IMR-90 (cell line): ENCODE measurements at regions not wholly inside any gene's neighbourhood (a gene's known extent, or its start where the extent isn't known, plus 50 kb on each side); places are given as distances from the start of the nearest gene placed in this dataset.

Experiments
- ATAC-seq: fragments of 200-7000 bp; cut with Tn5 transposase; 2 replicates; pipeline ENCODE4 v1.9.1; 2020; ENCODE audit warnings: low read depth, mild to moderate bottlenecking, moderate library complexity
- BruUV-seq: library from RNA; stranded (reverse); fragments of 400-500 nt; replicated peaks from 2 replicates; lab custom pipeline; 2021; lab: Mats Ljungman, UMichigan
- CTCF ChIA-PET: fragments of 300-600 bp; formaldehyde crosslinking; extraction: SDS; loops from one replicate; lab custom pipeline; 2021; ENCODE audit warnings: antibody characterized with exemption; lab: Yijun Ruan, JAX
- POLR2A ChIA-PET: fragments of 300-600 bp; sonication (Branson Sonifier 250); formaldehyde crosslinking; loops from one replicate; lab custom pipeline; 2022; ENCODE audit warnings: antibody characterized with exemption; ENCODE audit not compliant: unreplicated experiment; lab: Charles Lee
- DNase-seq: peaks from one replicate; pipeline ENCODE4 v3.0.0; 2013
- H2AFZ ChIP-seq: replicated peaks from 2 replicates; pipeline ENCODE3; 2013; ENCODE audit warnings: low read length, mild to moderate bottlenecking; ENCODE audit not compliant: poor library complexity
- H2AK5ac ChIP-seq: 2 replicates; pipeline ENCODE4 v1.6.1; 2013; ENCODE audit warnings: low read depth, low read length, inconsistent platforms
- H2AK9ac ChIP-seq: replicated peaks from 2 replicates; pipeline ENCODE3; 2013; ENCODE audit warnings: mild to moderate bottlenecking, low read depth, low read length, moderate library complexity; ENCODE audit not compliant: poor library complexity
- H2BK120ac ChIP-seq: 2 replicates; pipeline ENCODE4 v1.6.1; 2013; ENCODE audit warnings: low read depth, low read length, inconsistent platforms
- H2BK15ac ChIP-seq: 3 replicates; pipeline ENCODE4 v1.6.1; 2013; ENCODE audit warnings: low read depth, low read length, inconsistent platforms
- H2BK20ac ChIP-seq: 2 replicates; pipeline ENCODE4 v1.6.1; 2013; ENCODE audit warnings: low read depth, mild to moderate bottlenecking, inconsistent platforms, low read length, moderate library complexity
- H2BK5ac ChIP-seq: 2 replicates; pipeline ENCODE4 v1.6.1; 2013; ENCODE audit warnings: mild to moderate bottlenecking, low read depth, low read length, inconsistent platforms; ENCODE audit not compliant: poor library complexity, severe bottlenecking
- H3K14ac ChIP-seq: replicated peaks from 2 replicates; pipeline ENCODE4 v1.6.1; 2013; ENCODE audit warnings: low read depth, low read length, inconsistent platforms
- H3K18ac ChIP-seq: 2 replicates; pipeline ENCODE4 v1.6.1; 2013; ENCODE audit warnings: low read depth, low read length, control low read depth
- H3K23ac ChIP-seq: 2 replicates; pipeline ENCODE4 v1.6.1; 2013; ENCODE audit warnings: low read depth, low read length, inconsistent platforms
- H3K27ac ChIP-seq: 2 replicates; pipeline ENCODE4 v1.5.1; 2013; ENCODE audit warnings: mild to moderate bottlenecking, control low read depth, low read length; ENCODE audit not compliant: insufficient read depth
- H3K27me3 ChIP-seq: 2 replicates; pipeline ENCODE4 v1.6.1; 2013; ENCODE audit warnings: low read length; ENCODE audit not compliant: control insufficient read depth, insufficient read depth
- H3K36me3 ChIP-seq: 2 replicates; pipeline ENCODE4 v1.6.1; 2013; ENCODE audit warnings: low read length, mixed read lengths; ENCODE audit not compliant: control insufficient read depth, insufficient read depth
- H3K4ac ChIP-seq: 2 replicates; pipeline ENCODE4 v1.6.1; 2013; ENCODE audit warnings: low read depth, low read length, inconsistent platforms
- H3K4me1 ChIP-seq: 2 replicates; pipeline ENCODE4 v1.6.1; 2013; ENCODE audit warnings: low read length, mixed read lengths; ENCODE audit not compliant: control insufficient read depth, insufficient read depth
- H3K4me2 ChIP-seq: 2 replicates; pipeline ENCODE4 v1.6.1; 2013; ENCODE audit warnings: low read depth, mild to moderate bottlenecking, control low read depth, low read length, moderate library complexity
- H3K4me3 ChIP-seq: 2 replicates; pipeline ENCODE4 v1.5.1; 2013; ENCODE audit warnings: low read depth, mild to moderate bottlenecking, control low read depth, low read length, moderate library complexity; ENCODE audit not compliant: insufficient read depth
- H3K56ac ChIP-seq: 2 replicates; pipeline ENCODE4 v1.6.1; 2013; ENCODE audit warnings: low read length, inconsistent platforms; ENCODE audit not compliant: insufficient read depth; ENCODE audit errors: extremely low read depth
- H3K79me1 ChIP-seq, 2 experiments: 2 replicates each; pipeline ENCODE4 v1.6.1; 2013; ENCODE audit warnings: low read length in 2 of 2, inconsistent platforms in 1 of 2, low read depth in 1 of 2
- H3K9ac ChIP-seq: 2 replicates; pipeline ENCODE4 v1.6.1; 2013; ENCODE audit warnings: low read depth, low read length, control low read depth
- H3K9me1 ChIP-seq: 2 replicates; pipeline ENCODE4 v1.6.1; 2013; ENCODE audit warnings: low read length, inconsistent platforms; ENCODE audit not compliant: insufficient read depth
- H3K9me3 ChIP-seq: 2 replicates; pipeline ENCODE4 v1.6.1; 2013; ENCODE audit warnings: low read length; ENCODE audit not compliant: control insufficient read depth, insufficient read depth
- H4K20me1 ChIP-seq: 2 replicates; pipeline ENCODE4 v1.6.1; 2013; ENCODE audit warnings: low read length, inconsistent platforms; ENCODE audit not compliant: insufficient read depth
- H4K5ac ChIP-seq: 2 replicates; pipeline ENCODE4 v1.6.1; 2013; ENCODE audit warnings: mild to moderate bottlenecking, low read depth, low read length, control low read depth
- H4K8ac ChIP-seq, 2 experiments: 2 replicates each; pipeline ENCODE4 v1.6.1; 2013; ENCODE audit warnings: low read depth in 2 of 2, low read length in 2 of 2, control low read depth in 1 of 2, inconsistent platforms in 1 of 2
- H4K91ac ChIP-seq: 2 replicates; pipeline ENCODE4 v1.6.1; 2013; ENCODE audit warnings: low read depth, low read length, inconsistent platforms; ENCODE audit not compliant: insufficient read depth
- CEBPB ChIP-seq: IDR thresholded peaks from 2 replicates; pipeline ENCODE4 v1.6.1; 2012; ENCODE audit warnings: low read depth, low read length, improper control_type of control experiment
- CTCF ChIP-seq: conservative IDR thresholded peaks from 2 replicates; pipeline ENCODE4 v1.5.1; 2012; ENCODE audit warnings: mild to moderate bottlenecking, low read depth, low read length, improper control_type of control experiment
- FOS ChIP-seq: fragments of 150-350 bp; IDR thresholded peaks from 2 replicates; pipeline ENCODE4 v1.6.1; 2016; ENCODE audit warnings: low read depth, low read length
- MAZ ChIP-seq: IDR thresholded peaks from 2 replicates; pipeline ENCODE4 v1.6.1; 2012; ENCODE audit warnings: low read depth, mild to moderate bottlenecking, low read length, improper control_type of control experiment, moderate library complexity, borderline replicate concordance
- NFE2L2 ChIP-seq: fragments of 150-350 bp; IDR thresholded peaks from 2 replicates; pipeline ENCODE4 v1.6.1; 2016; ENCODE audit warnings: low read depth, mild to moderate bottlenecking, low read length
- RFX5 ChIP-seq: IDR thresholded peaks from 2 replicates; pipeline ENCODE4 v1.8.0; 2012; ENCODE audit warnings: low read depth, mild to moderate bottlenecking, low read length, moderate library complexity
- USF2 ChIP-seq: fragments of 150-350 bp; IDR thresholded peaks from 2 replicates; pipeline ENCODE4 v1.6.1; 2017; ENCODE audit warnings: mild to moderate bottlenecking, antibody characterized with exemption, low read length, low read depth
- WGBS, 2 experiments: methylation state at CpG; one replicate each; pipeline versions ENCODE4 v1.1.5 to v1.1.7; 2013; ENCODE audit warnings: missing lambda C conversion rate in 2 of 2; ENCODE audit not compliant: insufficient read length in 1 of 2; ENCODE audit errors: extremely low coverage in 2 of 2; 5-methylcytosine and 5-hydroxymethylcytosine counted together
- dilution Hi-C: fragments of 300-500 bp; cut with HindIII; formaldehyde crosslinking; loops from one replicate; pipeline ENCODE4 v1.14.3; 2018; ENCODE audit warnings: low sequenced_read_pairs; ENCODE audit not compliant: unreplicated experiment
- in situ Hi-C: fragments of 300-500 bp; cut with MboI; formaldehyde crosslinking; loops from 3 replicates; pipeline ENCODE4 v1.14.3; 2019; ENCODE audit warnings: low sequenced_read_pairs, inconsistent platforms, mixed read lengths
- intact Hi-C: fragments of 100-400 bp; cut with micrococcal nuclease; formaldehyde crosslinking; loops from 2 replicates; pipeline ENCODE4 v1.10.0; 2022

DNA sequence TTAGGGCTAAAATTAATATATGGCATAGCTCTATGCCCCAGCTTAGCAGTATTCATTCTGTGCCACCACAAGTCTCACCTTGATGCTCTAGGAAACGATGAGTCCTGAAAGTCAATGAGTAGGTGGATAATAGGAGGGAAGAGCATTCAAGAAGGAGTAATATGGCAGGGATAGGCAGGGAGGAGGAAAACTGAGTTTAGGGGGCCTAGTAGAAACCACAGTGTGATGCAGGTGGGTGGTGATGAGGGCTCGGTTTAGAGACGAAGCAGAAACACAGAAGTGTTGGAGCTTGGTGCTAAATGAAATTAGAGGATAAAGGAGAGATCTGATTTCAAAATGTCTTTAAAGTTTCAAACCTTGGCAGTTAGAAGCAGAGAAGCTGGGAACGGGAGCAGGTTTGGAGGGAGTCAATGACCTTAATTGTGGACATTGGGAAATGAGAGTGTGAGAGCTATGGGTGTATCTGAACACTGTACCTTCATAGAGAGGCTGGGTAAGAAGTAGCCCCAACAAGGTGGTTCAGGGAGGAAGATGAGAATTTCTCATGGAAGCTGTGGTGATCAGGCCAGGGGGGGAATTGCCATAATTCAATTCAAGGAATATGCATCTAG, 144.7 kb upstream of the CPSF6 start:
- Histone ChIP-seq H2BK120ac (no peak overlapping the region), H3K18ac (no peak overlapping the region), H2BK5ac (no peak overlapping the region), H3K14ac (no peak overlapping the region), H3K4me2 (no peak overlapping the region), H4K5ac (no peak overlapping the region), H3K4me1 (no peaks in the 10 kb centered on the region), H2BK20ac (no peak overlapping the region), H3K27me3 (peaks cover 16% of the 10 kb centered on the region), H4K91ac (no peak overlapping the region), H3K4me3 (no peak overlapping the region), H3K9ac (no peak overlapping the region), H4K20me1 (no peaks in the 10 kb centered on the region), H3K23ac (no peak overlapping the region), H3K56ac (no peak overlapping the region), H2AFZ (no peak overlapping the region), H3K9me3 (no peaks in the 10 kb centered on the region), H3K79me1 (no peaks in the 10 kb centered on the region), H2AK9ac (no peak overlapping the region), H3K9me1 (no peaks in the 10 kb centered on the region), H2AK5ac (no peak overlapping the region), H3K36me3 (no peaks in the 10 kb centered on the region), H2BK15ac (no peak overlapping the region), H3K27ac (no peak overlapping the region), H4K8ac (no peak overlapping the region), H3K4ac (no peak overlapping the region)
- ChIA-PET POLR2A (no interaction called here), CTCF (no interaction called here)
- DNase-seq, result no peak
- in situ Hi-C loops (no loop called here), intact Hi-C loops (no loop called here), dilution Hi-C loops (no loop called here)
- no TSS peak for BruUV-seq
- ATAC-seq, result no peak
- TF ChIP-seq NFE2L2 (no peak), MAZ (no peak), CEBPB (no peak), USF2 (no peak), FOS (no peak), RFX5 (no peak), CTCF (no peak)
- WGBS, 2 experiments, result 83% methylated on average over 2 of the region's 4 CpGs; no CpG with 5 or more reads in 1 of the 2 experiments
